DND-41 (cell line): ENCODE measurements at regions not wholly inside any gene's neighbourhood (a gene's known extent, or its start where the extent isn't known, plus 50 kb on each side); places are given as distances from the start of the nearest gene placed in this dataset.
"Not testable (repeated sequence)": the region's sequence is repeated elsewhere in the genome, so short reads cannot be mapped to it uniquely, and the experiment has no call there.

Source experiments
- EZH2 ChIP-seq: IDR thresholded peaks from 3 replicates; pipeline ENCODE4 v1.6.1; 2012; ENCODE audit warnings: borderline replicate concordance, low read depth, mild to moderate bottlenecking, moderate library complexity, low read length, inconsistent platforms; ENCODE audit not compliant: severe bottlenecking
- TF ChIP-seq, protein P1 (sequence below): IDR thresholded peaks from 2 replicates; pipeline ENCODE4 v1.5.1; 2012; ENCODE audit warnings: borderline replicate concordance, low read length, moderate library complexity, mild to moderate bottlenecking; ENCODE audit not compliant: poor library complexity, severe bottlenecking; ENCODE audit errors: extremely low read depth

GRCh38 chr4:189703000-189703399, 237.7 kb upstream of the FRG1 start:
- TF ChIP-seq EZH2: not testable (repeated sequence)
- TF ChIP-seq, protein P1, sequence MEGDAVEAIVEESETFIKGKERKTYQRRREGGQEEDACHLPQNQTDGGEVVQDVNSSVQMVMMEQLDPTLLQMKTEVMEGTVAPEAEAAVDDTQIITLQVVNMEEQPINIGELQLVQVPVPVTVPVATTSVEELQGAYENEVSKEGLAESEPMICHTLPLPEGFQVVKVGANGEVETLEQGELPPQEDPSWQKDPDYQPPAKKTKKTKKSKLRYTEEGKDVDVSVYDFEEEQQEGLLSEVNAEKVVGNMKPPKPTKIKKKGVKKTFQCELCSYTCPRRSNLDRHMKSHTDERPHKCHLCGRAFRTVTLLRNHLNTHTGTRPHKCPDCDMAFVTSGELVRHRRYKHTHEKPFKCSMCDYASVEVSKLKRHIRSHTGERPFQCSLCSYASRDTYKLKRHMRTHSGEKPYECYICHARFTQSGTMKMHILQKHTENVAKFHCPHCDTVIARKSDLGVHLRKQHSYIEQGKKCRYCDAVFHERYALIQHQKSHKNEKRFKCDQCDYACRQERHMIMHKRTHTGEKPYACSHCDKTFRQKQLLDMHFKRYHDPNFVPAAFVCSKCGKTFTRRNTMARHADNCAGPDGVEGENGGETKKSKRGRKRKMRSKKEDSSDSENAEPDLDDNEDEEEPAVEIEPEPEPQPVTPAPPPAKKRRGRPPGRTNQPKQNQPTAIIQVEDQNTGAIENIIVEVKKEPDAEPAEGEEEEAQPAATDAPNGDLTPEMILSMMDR: not testable (repeated sequence)
